ENCODE measurements at regions not wholly inside any gene's neighbourhood (a gene's known extent, or its start where the extent isn't known, plus 50 kb on each side); places are given as distances from the start of the nearest gene placed in this dataset.

- Mint-ChIP-seq H3K4me3 (no peak overlapping the region), H3K27me3 (peaks cover 0 to 4% (median 0%) of the 10 kb centered on the region in 5 donors)
Observed at GRCh38 chr11:92886243-92886905, 83.1 kb upstream of the MTNR1B start.

GRCh38 chr11:92888696-92889095 lies 80.8 kb upstream of the MTNR1B start:
- H3K9me3 Mint-ChIP-seq, result no peaks in the 10 kb centered on the region
- no peak overlapping the region for H3K4me3 Mint-ChIP-seq
- POLR2A ChIA-PET, result no interaction called here
- DNase-seq (no peak), ATAC-seq (no peak)
- H3K36me3 Mint-ChIP-seq, result no peaks in the 10 kb centered on the region
- H3K27ac Mint-ChIP-seq, result no peak overlapping the region
- peaks cover 0 to 3% (median 1%) of the 10 kb centered on the region in 4 donors for H3K4me1 Mint-ChIP-seq
- peaks cover 0 to 4% (median 0%) of the 10 kb centered on the region in 5 donors for H3K27me3 Mint-ChIP-seq

More at GRCh38 chr11:92886243-92886905, 83.1 kb upstream of the MTNR1B start:
- POLR2A ChIA-PET, result no interaction called here
- no peak for ATAC-seq
- Mint-ChIP-seq H3K4me1 (peaks cover 0 to 3% (median 1%) of the 10 kb centered on the region in 4 donors), H3K36me3 (no peaks in the 10 kb centered on the region), H3K27ac (no peak overlapping the region), H3K9me3 (no peaks in the 10 kb centered on the region)
- no peak for DNase-seq

- no peaks in the 10 kb centered on the region for H3K36me3 Mint-ChIP-seq
- H3K27me3 Mint-ChIP-seq, result peaks cover 0 to 4% (median 0%) of the 10 kb centered on the region in 5 donors
- POLR2A ChIA-PET, result no interaction called here
- H3K9me3 Mint-ChIP-seq, result no peaks in the 10 kb centered on the region
- no peak overlapping the region for H3K27ac Mint-ChIP-seq
- no peak overlapping the region for H3K4me3 Mint-ChIP-seq
- ATAC-seq (no peak), DNase-seq (no peak)
- peaks cover 0 to 2% (median under 1%) of the 10 kb centered on the region in 4 donors for H3K4me1 Mint-ChIP-seq
Observed at GRCh38 chr11:92890846-92891245, 78.6 kb upstream of the MTNR1B start.

- Mint-ChIP-seq H3K27me3 (peaks cover 2 to 11% (median 3%) of the 10 kb centered on the region in 5 donors), H3K36me3 (no peaks in the 10 kb centered on the region), H3K4me1 (no peaks in the 10 kb centered on the region), H3K27ac (no peak overlapping the region), H3K9me3 (no peaks in the 10 kb centered on the region), H3K4me3 (no peak overlapping the region)
- ATAC-seq (no peak), DNase-seq (no peak)
- POLR2A ChIA-PET, result no interaction called here
Observed at GRCh38 chr11:92892802-92893684, 76.4 kb upstream of the MTNR1B start.

GRCh38 chr11:92894197-92894596 lies 75.3 kb upstream of the MTNR1B start:
- POLR2A ChIA-PET, result no interaction called here

GRCh38 chr11:92897487-92897886 lies 72.0 kb upstream of the MTNR1B start:
- ATAC-seq (no peak), DNase-seq (no peak)
- peaks cover 2 to 19% (median 6%) of the 10 kb centered on the region in 5 donors for H3K27me3 Mint-ChIP-seq
- H3K36me3 Mint-ChIP-seq, result no peaks in the 10 kb centered on the region
- H3K4me1 Mint-ChIP-seq, result no peaks in the 10 kb centered on the region
- POLR2A ChIA-PET, result no interaction called here
- H3K27ac Mint-ChIP-seq, result no peak overlapping the region
- no peaks in the 10 kb centered on the region for H3K9me3 Mint-ChIP-seq
- no peak overlapping the region for H3K4me3 Mint-ChIP-seq

More at GRCh38 chr11:92894197-92894596, 75.3 kb upstream of the MTNR1B start:
- Mint-ChIP-seq H3K4me3 (no peak overlapping the region), H3K36me3 (no peaks in the 10 kb centered on the region), H3K4me1 (no peaks in the 10 kb centered on the region), H3K27ac (no peak overlapping the region), H3K9me3 (no peaks in the 10 kb centered on the region), H3K27me3 (peaks cover 2 to 19% (median 6%) of the 10 kb centered on the region in 5 donors)
- no peak for DNase-seq
- ATAC-seq, result no peak

GRCh38 chr11:92902417-92902816 lies 67.0 kb upstream of the MTNR1B start:
- ATAC-seq (no peak), DNase-seq (no peak)
- Mint-ChIP-seq H3K9me3 (peaks cover 0 to 2% (median 0%) of the 10 kb centered on the region in 9 donors), H3K27ac (no peak overlapping the region), H3K4me1 (no peaks in the 10 kb centered on the region), H3K36me3 (no peaks in the 10 kb centered on the region), H3K27me3 (peaks cover 0 to 33% (median 3%) of the 10 kb centered on the region in 5 donors), H3K4me3 (no peak overlapping the region)
- POLR2A ChIA-PET, result no interaction called here

GRCh38 chr11:92907671-92908070 lies 61.8 kb upstream of the MTNR1B start:
- peaks cover 0 to 22% (median 6%) of the 10 kb centered on the region in 5 donors for H3K27me3 Mint-ChIP-seq
- POLR2A ChIA-PET, result no interaction called here
- no peak overlapping the region for H3K27ac Mint-ChIP-seq

GRCh38 chr11:92909214-92909613 lies 60.2 kb upstream of the MTNR1B start:
- Mint-ChIP-seq H3K36me3 (no peaks in the 10 kb centered on the region), H3K4me3 (no peak overlapping the region), H3K27ac (no peak overlapping the region), H3K27me3 (peaks cover 0 to 19% (median 8%) of the 10 kb centered on the region in 5 donors), H3K4me1 (no peaks in the 10 kb centered on the region), H3K9me3 (no peaks in the 10 kb centered on the region)
- DNase-seq, result no peak
- POLR2A ChIA-PET, result no interaction called here
- no peak for ATAC-seq

More at GRCh38 chr11:92907671-92908070, 61.8 kb upstream of the MTNR1B start:
- H3K4me1 Mint-ChIP-seq, result no peaks in the 10 kb centered on the region
- DNase-seq (no peak), ATAC-seq (no peak)
- H3K9me3 Mint-ChIP-seq, result peaks cover 0 to 2% (median 0%) of the 10 kb centered on the region in 9 donors
- no peaks in the 10 kb centered on the region for H3K36me3 Mint-ChIP-seq
- H3K4me3 Mint-ChIP-seq, result no peak overlapping the region

- peaks cover 0 to 14% (median 9%) of the 10 kb centered on the region in 5 donors for H3K27me3 Mint-ChIP-seq
- DNase-seq (no peak), ATAC-seq (no peak)
- H3K4me1 Mint-ChIP-seq, result no peaks in the 10 kb centered on the region
- H3K36me3 Mint-ChIP-seq, result no peaks in the 10 kb centered on the region
- H3K27ac Mint-ChIP-seq, result no peak overlapping the region
- H3K4me3 Mint-ChIP-seq, result no peak overlapping the region
- POLR2A ChIA-PET, result no interaction called here
- H3K9me3 Mint-ChIP-seq, result no peaks in the 10 kb centered on the region
Observed at GRCh38 chr11:92911478-92911877, 58.0 kb upstream of the MTNR1B start.

GRCh38 chr11:92915551-92915950 lies 53.9 kb upstream of the MTNR1B start:
- Mint-ChIP-seq H3K4me1 (no peaks in the 10 kb centered on the region), H3K36me3 (no peaks in the 10 kb centered on the region), H3K9me3 (peaks cover 0 to 2% (median 0%) of the 10 kb centered on the region in 9 donors), H3K4me3 (no peak overlapping the region), H3K27ac (no peak overlapping the region), H3K27me3 (peaks cover 0 to 16% (median 8%) of the 10 kb centered on the region in 5 donors)
- ATAC-seq (no peak), DNase-seq (no peak)
- POLR2A ChIA-PET, result no interaction called here

GRCh38 chr11:92916299-92916698 lies 53.2 kb upstream of the MTNR1B start:
- Mint-ChIP-seq H3K4me1 (no peaks in the 10 kb centered on the region), H3K27ac (no peak overlapping the region), H3K36me3 (no peaks in the 10 kb centered on the region), H3K4me3 (no peak overlapping the region), H3K9me3 (peaks cover 0 to 2% (median 0%) of the 10 kb centered on the region in 9 donors), H3K27me3 (peaks cover 0 to 16% (median 8%) of the 10 kb centered on the region in 5 donors)
- no peak for DNase-seq
- POLR2A ChIA-PET, result no interaction called here
- no peak for ATAC-seq

GRCh38 chr11:92917927-92918326 lies 51.5 kb upstream of the MTNR1B start:
- DNase-seq, result no peak
- Mint-ChIP-seq H3K4me1 (no peaks in the 10 kb centered on the region), H3K9me3 (peaks cover 0 to 2% (median 0%) of the 10 kb centered on the region in 9 donors), H3K36me3 (no peaks in the 10 kb centered on the region), H3K27ac (no peak overlapping the region), H3K27me3 (peaks cover 0 to 16% (median 6%) of the 10 kb centered on the region in 5 donors), H3K4me3 (no peak overlapping the region)
- no peak for ATAC-seq
- POLR2A ChIA-PET, result no interaction called here
